MM.1S (cell line): ENCODE measurements at regions not wholly inside any gene's neighbourhood (a gene's known extent, or its start where the extent isn't known, plus 50 kb on each side); places are given as distances from the start of the nearest gene placed in this dataset.

ENCODE experiments used
- DNase-seq: peaks from one replicate; pipeline ENCODE4 v3.0.0-alpha.2; 2015
- H2AFZ ChIP-seq: fragments of 300-600 bp; sonication (generic); 2 replicates; pipeline ENCODE4 v1.6.0; 2016; ENCODE audit warnings: antibody characterized with exemption, low read length
- H3F3A ChIP-seq: fragments of 300-600 bp; sonication (generic); 2 replicates; pipeline ENCODE4 v1.6.1; 2016; ENCODE audit warnings: mild to moderate bottlenecking, antibody characterized with exemption, low read length, moderate library complexity, mixed read lengths; ENCODE audit not compliant: insufficient read depth
- H3K27ac ChIP-seq: fragments of 300-600 bp; sonication (generic); 2 replicates; pipeline ENCODE4 v1.5.1; 2016; ENCODE audit warnings: mild to moderate bottlenecking, low read length
- H3K27me3 ChIP-seq: fragments of 300-600 bp; sonication (generic); replicated peaks from 2 replicates; pipeline ENCODE4 v1.6.0; 2016; ENCODE audit warnings: low read length; ENCODE audit not compliant: insufficient read depth
- H3K36me3 ChIP-seq: fragments of 300-600 bp; sonication (generic); replicated peaks from 2 replicates; pipeline ENCODE4 v1.6.1; 2016; ENCODE audit warnings: mild to moderate bottlenecking, low read length, mixed read lengths; ENCODE audit not compliant: insufficient read depth
- H3K4me1 ChIP-seq: fragments of 300-600 bp; sonication (generic); 2 replicates; pipeline ENCODE4 v1.6.1; 2016; ENCODE audit warnings: low read length, mixed read lengths
- H3K4me2 ChIP-seq: fragments of 300-600 bp; sonication (generic); 2 replicates; pipeline ENCODE4 v1.6.0; 2016; ENCODE audit warnings: low read depth, low read length
- H3K4me3 ChIP-seq: fragments of 300-600 bp; sonication (generic); 2 replicates; pipeline ENCODE4 v1.5.1; 2016; ENCODE audit warnings: low read length, mixed read lengths
- H3K79me2 ChIP-seq: fragments of 300-600 bp; sonication (generic); 2 replicates; pipeline ENCODE4 v1.6.1; 2016; ENCODE audit warnings: mixed run types, low read length, mixed read lengths
- H3K9ac ChIP-seq: fragments of 300-600 bp; sonication (generic); 2 replicates; pipeline ENCODE4 v1.6.1; 2016; ENCODE audit warnings: low read length, mixed read lengths
- H3K9me2 ChIP-seq: fragments of 300-600 bp; sonication (generic); replicated peaks from 2 replicates; pipeline ENCODE4 v1.6.1; 2016; ENCODE audit warnings: mild to moderate bottlenecking, low read length, mixed read lengths; ENCODE audit not compliant: insufficient read depth
- H3K9me3 ChIP-seq: fragments of 300-600 bp; sonication (generic); replicated peaks from 2 replicates; pipeline ENCODE4 v1.6.1; 2016; ENCODE audit warnings: mild to moderate bottlenecking, low read length, mixed read lengths; ENCODE audit not compliant: insufficient read depth
- H4K20me1 ChIP-seq: fragments of 300-600 bp; sonication (generic); 2 replicates; pipeline ENCODE4 v1.6.1; 2016; ENCODE audit warnings: mild to moderate bottlenecking, low read length, moderate library complexity, mixed read lengths; ENCODE audit not compliant: insufficient read depth
- EZH2 ChIP-seq: fragments of 300-600 bp; sonication (generic); optimal IDR thresholded peaks from 2 replicates; pipeline ENCODE3; 2017; ENCODE audit warnings: low read depth, mild to moderate bottlenecking, antibody characterized with exemption, low read length, mixed read lengths
- EZH2phosphoT487 ChIP-seq: fragments of 300-600 bp; sonication (generic); IDR thresholded peaks from 2 replicates; pipeline ENCODE4 v1.6.1; 2018; ENCODE audit warnings: antibody characterized with exemption, low read length
- TF ChIP-seq, protein P1 (sequence below): fragments of 300-600 bp; sonication (generic); IDR thresholded peaks from 2 replicates; pipeline ENCODE4 v1.5.1; 2016; ENCODE audit warnings: antibody characterized with exemption, low read length, mixed read lengths

DNA sequence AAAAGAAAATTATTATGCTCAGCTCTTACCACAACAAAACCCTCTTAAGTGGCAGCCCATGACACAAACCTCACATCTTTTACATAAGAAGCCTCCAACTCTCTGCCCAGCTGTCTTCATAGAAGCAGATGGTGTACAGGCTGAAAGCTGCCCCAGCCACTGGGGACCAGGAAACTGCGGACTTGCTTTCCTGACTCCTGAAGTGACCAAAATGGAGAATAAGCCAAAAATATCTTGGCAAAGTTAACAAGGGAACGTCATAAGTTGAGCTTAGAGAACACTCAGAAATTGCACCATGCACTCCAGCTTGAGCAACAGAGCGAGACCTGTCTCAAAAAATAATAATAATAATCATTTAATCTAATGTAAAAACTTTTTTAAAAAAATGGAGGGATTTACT is 160.3 kb upstream of the CDYL start:
- Histone ChIP-seq H3K4me2 (no peak overlapping the region), H3F3A (no peaks in the 10 kb centered on the region), H3K9ac (no peak overlapping the region), H3K4me3 (no peak overlapping the region), H3K4me1 (no peaks in the 10 kb centered on the region), H3K9me3 (no peaks in the 10 kb centered on the region), H4K20me1 (no peaks in the 10 kb centered on the region), H3K27me3 (no peaks in the 10 kb centered on the region), H3K36me3 (no peaks in the 10 kb centered on the region), H2AFZ (no peak overlapping the region), H3K79me2 (no peaks in the 10 kb centered on the region), H3K9me2 (no peaks in the 10 kb centered on the region), H3K27ac (no peak overlapping the region)
- no peak for DNase-seq
- TF ChIP-seq EZH2phosphoT487: no peak
- TF ChIP-seq, protein P1, sequence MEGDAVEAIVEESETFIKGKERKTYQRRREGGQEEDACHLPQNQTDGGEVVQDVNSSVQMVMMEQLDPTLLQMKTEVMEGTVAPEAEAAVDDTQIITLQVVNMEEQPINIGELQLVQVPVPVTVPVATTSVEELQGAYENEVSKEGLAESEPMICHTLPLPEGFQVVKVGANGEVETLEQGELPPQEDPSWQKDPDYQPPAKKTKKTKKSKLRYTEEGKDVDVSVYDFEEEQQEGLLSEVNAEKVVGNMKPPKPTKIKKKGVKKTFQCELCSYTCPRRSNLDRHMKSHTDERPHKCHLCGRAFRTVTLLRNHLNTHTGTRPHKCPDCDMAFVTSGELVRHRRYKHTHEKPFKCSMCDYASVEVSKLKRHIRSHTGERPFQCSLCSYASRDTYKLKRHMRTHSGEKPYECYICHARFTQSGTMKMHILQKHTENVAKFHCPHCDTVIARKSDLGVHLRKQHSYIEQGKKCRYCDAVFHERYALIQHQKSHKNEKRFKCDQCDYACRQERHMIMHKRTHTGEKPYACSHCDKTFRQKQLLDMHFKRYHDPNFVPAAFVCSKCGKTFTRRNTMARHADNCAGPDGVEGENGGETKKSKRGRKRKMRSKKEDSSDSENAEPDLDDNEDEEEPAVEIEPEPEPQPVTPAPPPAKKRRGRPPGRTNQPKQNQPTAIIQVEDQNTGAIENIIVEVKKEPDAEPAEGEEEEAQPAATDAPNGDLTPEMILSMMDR: no peak
- no peak for TF ChIP-seq EZH2

DNA sequence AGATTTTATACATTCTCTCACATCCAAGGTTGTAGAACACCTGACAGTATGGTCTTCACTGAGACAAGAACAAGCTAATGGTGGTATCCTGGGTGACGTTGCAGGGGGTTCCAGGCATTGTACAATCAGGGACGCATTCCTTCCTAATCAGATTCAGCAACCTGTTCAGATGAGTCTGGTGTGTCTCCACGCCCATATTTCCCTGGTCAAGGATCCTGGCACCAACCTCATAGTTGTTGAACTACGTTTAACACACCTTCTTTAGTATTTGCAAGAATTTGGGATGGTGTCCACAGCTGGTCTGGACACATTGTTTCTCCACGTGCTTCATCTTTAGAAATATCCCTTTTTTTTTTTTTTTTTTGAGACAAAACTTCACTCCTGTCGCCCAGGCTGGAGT is 161.0 kb upstream of the CDYL start:
- H3F3A ChIP-seq: no peaks in the 10 kb centered on the region
- H3K36me3 ChIP-seq: no peaks in the 10 kb centered on the region
- H3K4me1 ChIP-seq: no peaks in the 10 kb centered on the region
- H3K4me2 ChIP-seq: no peak overlapping the region
- H3K27me3 ChIP-seq: no peaks in the 10 kb centered on the region
- no peak for DNase-seq
- H2AFZ ChIP-seq: no peak overlapping the region
- no peak overlapping the region for H3K9ac ChIP-seq
- H3K79me2 ChIP-seq: no peaks in the 10 kb centered on the region
- no peak overlapping the region for H3K4me3 ChIP-seq
- no peak overlapping the region for H3K27ac ChIP-seq
- no peaks in the 10 kb centered on the region for H3K9me2 ChIP-seq
- TF ChIP-seq EZH2: no peak
- no peak for TF ChIP-seq EZH2phosphoT487
- TF ChIP-seq, protein P1: no peak
- H4K20me1 ChIP-seq: no peaks in the 10 kb centered on the region
- H3K9me3 ChIP-seq: no peaks in the 10 kb centered on the region

DNA sequence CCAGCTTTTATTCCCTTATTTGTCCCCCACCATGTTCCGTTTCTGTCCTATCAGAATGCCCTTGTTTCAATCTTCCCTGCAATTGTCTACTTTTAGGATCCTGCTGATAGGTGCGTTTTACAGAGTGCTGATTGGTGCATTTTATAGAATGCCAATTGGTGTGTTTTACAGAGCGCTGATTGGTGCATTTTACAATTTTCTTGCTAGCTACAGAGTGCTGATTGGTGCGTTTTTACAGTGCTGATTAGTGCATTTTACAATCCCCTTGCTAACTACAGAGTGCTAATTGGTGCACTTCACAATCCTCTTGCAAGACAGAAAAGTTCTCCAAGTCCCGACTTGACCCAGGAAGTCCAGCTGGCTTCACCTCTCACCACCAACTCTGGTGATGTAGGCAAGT is 161.6 kb upstream of the CDYL start:
- Histone ChIP-seq H4K20me1 (no peaks in the 10 kb centered on the region), H2AFZ (no peak overlapping the region), H3K36me3 (no peaks in the 10 kb centered on the region), H3K27me3 (no peaks in the 10 kb centered on the region), H3F3A (no peaks in the 10 kb centered on the region), H3K4me3 (no peak overlapping the region), H3K9me3 (no peaks in the 10 kb centered on the region), H3K4me1 (no peaks in the 10 kb centered on the region), H3K4me2 (no peak overlapping the region), H3K27ac (no peak overlapping the region), H3K79me2 (no peaks in the 10 kb centered on the region), H3K9me2 (no peaks in the 10 kb centered on the region), H3K9ac (no peak overlapping the region)
- TF ChIP-seq EZH2 (no peak), EZH2phosphoT487 (no peak)
- TF ChIP-seq, protein P1: no peak
- no peak for DNase-seq

DNA sequence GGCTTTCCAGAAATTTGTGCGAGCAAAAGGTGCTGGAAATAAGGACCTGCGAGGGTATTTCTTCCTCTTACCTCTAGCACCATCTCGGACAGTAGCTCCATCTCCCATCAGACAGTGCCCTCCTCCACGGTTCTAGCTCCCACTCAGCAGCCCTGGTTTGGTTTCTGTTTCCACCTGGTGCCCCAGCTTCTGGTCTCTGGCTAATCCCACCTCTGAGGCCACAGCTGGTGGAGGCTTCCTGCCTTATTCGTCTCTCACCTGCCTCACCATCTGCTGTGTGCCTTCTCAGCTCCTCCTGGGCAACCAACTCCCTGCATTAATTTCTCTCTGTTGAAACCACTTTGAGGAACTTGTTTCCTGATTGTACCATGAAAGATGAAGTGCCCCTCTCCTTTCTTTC is 162.4 kb upstream of the CDYL start:
- no peaks in the 10 kb centered on the region for H3K79me2 ChIP-seq
- no peaks in the 10 kb centered on the region for H3K27me3 ChIP-seq
- H3K9me2 ChIP-seq: no peaks in the 10 kb centered on the region
- H3K9me3 ChIP-seq: no peaks in the 10 kb centered on the region
- no peaks in the 10 kb centered on the region for H3K36me3 ChIP-seq
- no peak overlapping the region for H3K27ac ChIP-seq
- H3K4me1 ChIP-seq: no peaks in the 10 kb centered on the region
- no peaks in the 10 kb centered on the region for H4K20me1 ChIP-seq
- H3F3A ChIP-seq: no peaks in the 10 kb centered on the region
- no peak overlapping the region for H3K9ac ChIP-seq
- TF ChIP-seq EZH2phosphoT487: no peak
- TF ChIP-seq, protein P1: no peak
- no peak for TF ChIP-seq EZH2
- no peak for DNase-seq
- no peak overlapping the region for H2AFZ ChIP-seq
- no peak overlapping the region for H3K4me3 ChIP-seq
- no peak overlapping the region for H3K4me2 ChIP-seq
